ENCODE measurements at regions not wholly inside any gene's neighbourhood (a gene's known extent, or its start where the extent isn't known, plus 50 kb on each side); places are given as distances from the start of the nearest gene placed in this dataset.

DNA sequence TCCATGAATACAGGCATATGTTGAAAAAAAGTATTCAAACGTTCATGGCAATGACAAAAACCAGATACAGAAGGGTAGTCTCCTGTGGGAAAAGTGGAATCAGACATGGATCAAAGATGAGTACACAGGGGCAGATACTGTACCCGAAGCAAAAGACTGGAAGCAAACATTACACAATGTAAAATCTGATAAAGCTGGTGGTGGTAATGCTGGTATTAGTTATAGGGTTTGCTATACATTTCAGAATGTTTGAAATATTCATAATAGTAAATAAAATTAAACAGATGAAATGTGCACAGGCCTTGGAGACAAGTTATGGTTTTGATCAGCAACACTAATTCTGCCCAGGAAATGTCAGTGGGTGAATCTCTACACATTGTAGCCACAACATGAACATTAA, 607.6 kb downstream of the SOX6 start:
- no peaks in the 10 kb centered on the region for H3K36me3 Mint-ChIP-seq
- no peak for DNase-seq (ENCODE audit: low spot score in 2 of 2, unreplicated experiment in 2 of 2)
- no peak overlapping the region for H3K27ac Mint-ChIP-seq
- no peak overlapping the region for H3K4me3 Mint-ChIP-seq
- no peaks in the 10 kb centered on the region for H3K4me1 Mint-ChIP-seq
- H3K9me3 Mint-ChIP-seq = peaks cover 18% of the 10 kb centered on the region
- no peaks in the 10 kb centered on the region for H3K27me3 Mint-ChIP-seq (ENCODE audit: low read depth)
- TF ChIP-seq, protein P1, sequence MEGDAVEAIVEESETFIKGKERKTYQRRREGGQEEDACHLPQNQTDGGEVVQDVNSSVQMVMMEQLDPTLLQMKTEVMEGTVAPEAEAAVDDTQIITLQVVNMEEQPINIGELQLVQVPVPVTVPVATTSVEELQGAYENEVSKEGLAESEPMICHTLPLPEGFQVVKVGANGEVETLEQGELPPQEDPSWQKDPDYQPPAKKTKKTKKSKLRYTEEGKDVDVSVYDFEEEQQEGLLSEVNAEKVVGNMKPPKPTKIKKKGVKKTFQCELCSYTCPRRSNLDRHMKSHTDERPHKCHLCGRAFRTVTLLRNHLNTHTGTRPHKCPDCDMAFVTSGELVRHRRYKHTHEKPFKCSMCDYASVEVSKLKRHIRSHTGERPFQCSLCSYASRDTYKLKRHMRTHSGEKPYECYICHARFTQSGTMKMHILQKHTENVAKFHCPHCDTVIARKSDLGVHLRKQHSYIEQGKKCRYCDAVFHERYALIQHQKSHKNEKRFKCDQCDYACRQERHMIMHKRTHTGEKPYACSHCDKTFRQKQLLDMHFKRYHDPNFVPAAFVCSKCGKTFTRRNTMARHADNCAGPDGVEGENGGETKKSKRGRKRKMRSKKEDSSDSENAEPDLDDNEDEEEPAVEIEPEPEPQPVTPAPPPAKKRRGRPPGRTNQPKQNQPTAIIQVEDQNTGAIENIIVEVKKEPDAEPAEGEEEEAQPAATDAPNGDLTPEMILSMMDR (IDR thresholded peaks at IDR 0.05; ENCODE audit: unreplicated experiment) = no peak

DNA sequence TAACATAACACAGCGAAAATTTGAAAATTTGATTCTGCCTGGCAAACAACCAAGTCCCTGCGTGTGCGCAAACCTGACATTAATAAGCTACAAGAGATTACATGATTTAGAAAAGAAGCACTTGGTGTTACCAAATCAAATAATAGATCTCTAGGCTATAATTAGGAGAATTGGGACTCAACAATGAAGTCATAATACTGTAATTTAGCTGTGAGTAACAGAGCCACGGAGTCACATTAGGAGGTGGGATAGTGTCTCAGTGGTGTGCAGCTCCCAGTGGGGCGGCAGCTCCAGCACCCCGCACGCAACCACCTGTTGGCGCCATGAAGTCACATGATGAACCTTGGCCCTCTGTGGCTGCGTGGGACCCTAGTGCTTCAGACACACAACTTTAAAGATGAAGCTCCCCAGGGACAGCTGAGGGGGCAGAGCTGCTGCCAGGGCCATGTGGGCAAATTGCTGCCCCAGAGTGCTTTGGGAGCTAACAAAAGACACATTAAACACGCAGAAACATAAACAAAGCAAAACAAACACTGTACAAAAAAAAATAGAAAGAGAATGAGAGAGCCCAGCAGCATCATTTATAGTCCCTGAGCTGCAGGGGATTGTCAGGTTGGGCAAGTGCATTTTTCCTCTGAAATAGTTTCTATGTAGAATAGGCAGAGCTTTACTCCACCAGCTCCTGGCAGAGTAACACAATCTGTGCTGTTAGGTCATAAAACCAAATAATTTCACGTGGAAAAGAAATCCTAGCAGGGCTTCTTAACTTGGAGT, 605.6 kb downstream of the SOX6 start:
- Mint-ChIP-seq H3K36me3 (no peaks in the 10 kb centered on the region), H3K4me3 (no peak overlapping the region), H3K4me1 (no peaks in the 10 kb centered on the region), H3K27ac (no peak overlapping the region), H3K9me3 (peaks cover 22% of the 10 kb centered on the region), H3K27me3 (ENCODE audit: low read depth) (no peaks in the 10 kb centered on the region)
- TF ChIP-seq, protein P1 (IDR thresholded peaks at IDR 0.05; ENCODE audit: unreplicated experiment) = no peak
- DNase-seq (ENCODE audit: low spot score in 2 of 2, unreplicated experiment in 2 of 2) = no peak

DNA sequence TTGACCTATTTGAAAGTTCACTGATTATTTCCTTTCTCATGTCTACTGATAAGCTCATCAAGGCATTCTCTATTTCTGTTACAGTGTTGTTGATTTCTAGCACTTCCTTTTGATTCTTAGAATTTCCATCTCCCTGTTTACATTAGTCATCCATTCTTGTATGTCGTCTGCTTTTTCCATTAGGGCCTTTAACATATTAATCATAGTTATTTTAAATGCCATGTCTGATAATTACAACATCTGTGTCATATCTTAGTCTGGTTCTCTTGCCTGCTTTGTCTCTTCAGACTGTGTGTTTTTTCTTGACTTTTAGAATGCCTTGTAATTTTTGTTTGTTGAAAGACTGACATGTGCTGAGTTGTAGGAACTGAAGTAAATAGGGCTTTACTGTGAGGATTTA, 602.1 kb downstream of the SOX6 start:
- Mint-ChIP-seq H3K36me3 (no peaks in the 10 kb centered on the region), H3K4me1 (no peaks in the 10 kb centered on the region), H3K27ac (no peak overlapping the region), H3K9me3 (peaks cover 22% of the 10 kb centered on the region), H3K4me3 (no peak overlapping the region), H3K27me3 (ENCODE audit: low read depth) (no peaks in the 10 kb centered on the region)
- no peak for DNase-seq (ENCODE audit: low spot score in 2 of 2, unreplicated experiment in 2 of 2)
- TF ChIP-seq, protein P1 (IDR thresholded peaks at IDR 0.05; ENCODE audit: unreplicated experiment) = no peak

DNA sequence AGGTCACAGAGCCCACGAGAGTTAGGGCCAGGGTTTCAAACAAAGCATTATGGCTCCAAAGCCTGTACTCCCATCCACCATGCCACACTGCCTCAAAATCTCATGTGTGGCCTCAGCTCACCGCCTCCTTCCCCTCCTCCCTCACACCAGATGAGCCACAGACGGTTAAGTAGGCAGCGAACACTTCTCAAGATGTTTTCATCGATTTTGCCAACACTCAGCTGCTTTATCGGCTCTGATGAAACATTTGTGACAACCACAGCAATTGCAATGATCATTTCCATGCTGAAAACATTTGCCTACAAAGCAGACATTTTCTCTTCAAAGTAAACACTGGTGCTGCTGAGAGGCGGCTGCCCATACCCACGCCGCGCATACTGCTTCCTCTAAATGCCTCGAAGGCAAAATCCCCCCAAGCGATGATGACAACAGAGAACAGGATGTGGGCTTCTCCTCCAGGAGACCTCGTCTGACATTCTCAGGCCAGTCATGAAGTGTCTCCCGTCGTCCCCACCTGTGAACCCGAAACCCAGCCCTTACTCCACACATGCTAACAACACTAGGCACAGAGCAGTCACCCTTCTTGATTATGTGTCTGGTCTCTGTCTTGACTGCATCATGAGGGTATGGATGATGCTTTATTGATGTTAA, 599.2 kb downstream of the SOX6 start:
- Mint-ChIP-seq H3K4me3 (no peak overlapping the region), H3K27ac (no peak overlapping the region), H3K36me3 (no peaks in the 10 kb centered on the region), H3K9me3 (peaks cover 22% of the 10 kb centered on the region), H3K4me1 (no peaks in the 10 kb centered on the region), H3K27me3 (ENCODE audit: low read depth) (no peaks in the 10 kb centered on the region)
- TF ChIP-seq, protein P1 (IDR thresholded peaks at IDR 0.05; ENCODE audit: unreplicated experiment) = no peak
- DNase-seq (ENCODE audit: low spot score in 2 of 2, unreplicated experiment in 2 of 2) = no peak

DNA sequence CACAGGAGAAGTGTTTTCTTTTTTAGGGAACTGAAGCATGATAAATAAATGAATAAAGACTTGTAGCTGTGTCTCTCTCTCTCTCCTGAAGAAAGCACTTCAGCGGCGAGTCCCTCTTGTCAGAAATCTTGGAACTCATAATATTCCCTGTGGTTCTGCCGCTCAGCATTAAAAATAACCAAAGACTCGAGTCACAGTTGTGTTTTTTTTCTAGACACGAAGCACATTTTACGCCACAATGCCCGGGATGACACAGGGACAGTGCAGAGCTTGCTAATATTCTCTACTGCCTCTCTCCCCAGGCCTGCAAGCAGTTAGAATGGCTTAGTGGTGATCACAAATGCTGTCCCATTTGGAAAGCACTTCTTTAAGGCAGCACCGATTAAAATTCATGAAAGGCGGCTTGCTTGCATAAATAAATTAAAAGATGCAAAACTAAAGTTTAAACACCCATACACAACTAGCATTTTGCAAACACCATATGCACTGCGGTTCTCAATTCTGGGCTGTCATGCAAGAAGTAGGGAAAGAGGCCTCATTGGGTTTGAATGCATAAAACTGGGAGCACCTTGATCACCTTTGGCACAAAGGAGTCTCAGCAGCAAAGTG, 597.4 kb downstream of the SOX6 start:
- Mint-ChIP-seq H3K4me3 (no peak overlapping the region), H3K36me3 (no peaks in the 10 kb centered on the region), H3K27me3 (ENCODE audit: low read depth) (no peaks in the 10 kb centered on the region), H3K27ac (no peak overlapping the region), H3K4me1 (no peaks in the 10 kb centered on the region), H3K9me3 (peaks cover 15% of the 10 kb centered on the region)
- TF ChIP-seq, protein P1 (IDR thresholded peaks at IDR 0.05; ENCODE audit: unreplicated experiment) = no peak
- DNase-seq (ENCODE audit: low spot score in 2 of 2, unreplicated experiment in 2 of 2) = no peak
